CD14-positive monocyte (primary cell): ENCODE measurements at regions not wholly inside any gene's neighbourhood (a gene's known extent, or its start where the extent isn't known, plus 50 kb on each side); places are given as distances from the start of the nearest gene placed in this dataset.

Experiments used
- DNase-seq, 3 donors: peaks; one replicate each; pipeline ENCODE4 v3.0.0-alpha.2; 2011 to 2022
- H2AFZ ChIP-seq: 2 replicates; pipeline ENCODE4 v1.6.0; 2012; ENCODE audit warnings: mild to moderate bottlenecking, low read depth, low read length, inconsistent platforms; ENCODE audit not compliant: insufficient read depth, poor library complexity, severe bottlenecking
- H3K27ac ChIP-seq, 2 donors: 1 replicate in 1 of 2; 2 replicates in 1 of 2; pipeline ENCODE4 v1.5.1; 2012 to 2013; ENCODE audit warnings: low read length in 2 of 2, control low read depth in 1 of 2, inconsistent platforms in 1 of 2, low read depth in 1 of 2, mild to moderate bottlenecking in 1 of 2
- H3K27me3 ChIP-seq, 2 donors: one replicate each; pipeline versions ENCODE4 v1.6.0 to v1.6.1; 2011 to 2013; ENCODE audit warnings: low read length in 2 of 2; ENCODE audit not compliant: control insufficient read depth in 2 of 2, insufficient read depth in 2 of 2
- H3K36me3 ChIP-seq, 2 donors: replicated peaks in 1 of 2; 1 replicate in 1 of 2; 2 replicates in 1 of 2; pipeline versions ENCODE4 v1.5.1 to v1.6.1; 2012 to 2013; ENCODE audit warnings: low read length in 2 of 2, control low read depth in 1 of 2, inconsistent platforms in 1 of 2, mild to moderate bottlenecking in 1 of 2; ENCODE audit not compliant: insufficient read depth in 2 of 2, control insufficient read depth in 1 of 2
- H3K4me1 ChIP-seq, 2 donors: 1 replicate in 1 of 2; 2 replicates in 1 of 2; pipeline versions ENCODE4 v1.5.1 to v1.6.1; 2012 to 2013; ENCODE audit warnings: low read length in 2 of 2, control low read depth in 1 of 2, inconsistent platforms in 1 of 2, mild to moderate bottlenecking in 1 of 2, moderate library complexity in 1 of 2; ENCODE audit not compliant: insufficient read depth in 2 of 2, control insufficient read depth in 1 of 2
- H3K4me2 ChIP-seq: replicated peaks from 2 replicates; pipeline ENCODE3; 2012; ENCODE audit warnings: low read length, moderate library complexity, mild to moderate bottlenecking; ENCODE audit not compliant: poor library complexity, severe bottlenecking; ENCODE audit errors: extremely low read depth
- H3K4me3 ChIP-seq, 3 experiments: fragments of 200-600 bp in 1 of 3; sonication (generic) in 1 of 3; replicated peaks in 1 of 3; 1 replicate in 2 of 3; 2 replicates in 1 of 3; pipeline ENCODE4 v1.5.1; 2011 to 2013; ENCODE audit warnings: low read length in 3 of 3, mild to moderate bottlenecking in 3 of 3, control low read depth in 2 of 3, low read depth in 2 of 3, inconsistent platforms in 1 of 3, moderate library complexity in 1 of 3
- H3K79me2 ChIP-seq: 2 replicates; pipeline ENCODE4 v1.6.0; 2012; ENCODE audit warnings: mild to moderate bottlenecking, control low read depth, inconsistent platforms, low read length, moderate library complexity; ENCODE audit not compliant: insufficient read depth
- H3K9ac ChIP-seq: 2 replicates; pipeline ENCODE4 v1.6.0; 2017; ENCODE audit warnings: low read length, mild to moderate bottlenecking; ENCODE audit not compliant: insufficient read depth, poor library complexity, severe bottlenecking
- H3K9me3 ChIP-seq, 2 donors: replicated peaks in 1 of 2; 1 replicate in 1 of 2; 2 replicates in 1 of 2; pipeline versions ENCODE4 v1.5.1 to v1.6.1; 2012 to 2013; ENCODE audit warnings: low read length in 2 of 2, control low read depth in 1 of 2; ENCODE audit not compliant: control insufficient read depth in 1 of 2, insufficient read depth in 1 of 2
- H4K20me1 ChIP-seq: 2 replicates; pipeline ENCODE4 v1.6.0; 2012; ENCODE audit warnings: mild to moderate bottlenecking, low read length, control low read depth, moderate library complexity; ENCODE audit not compliant: insufficient read depth
- H3K27ac Mint-ChIP-seq, 7 donors: one replicate each; pipeline ENCODE4 v1.8.0; 2020; ENCODE audit warnings: mild to moderate bottlenecking in 7 of 7, mixed read lengths in 7 of 7, moderate library complexity in 6 of 7, inconsistent platforms in 2 of 7
- H3K27me3 Mint-ChIP-seq, 3 donors: one replicate each; pipeline ENCODE4 v1.8.0; 2021 to 2022; ENCODE audit warnings: low read depth in 3 of 3, mild to moderate bottlenecking in 3 of 3, mixed read lengths in 3 of 3, moderate library complexity in 3 of 3, inconsistent platforms in 1 of 3
- H3K36me3 Mint-ChIP-seq, 2 donors: one replicate each; pipeline ENCODE4 v1.8.0; 2020; ENCODE audit warnings: mixed read lengths in 2 of 2, inconsistent platforms in 1 of 2, mild to moderate bottlenecking in 1 of 2
- H3K4me1 Mint-ChIP-seq: one replicate; pipeline ENCODE4 v1.8.0; 2020; ENCODE audit warnings: mild to moderate bottlenecking, mixed read lengths
- H3K4me3 Mint-ChIP-seq, 2 donors: one replicate each; pipeline ENCODE4 v1.8.0; 2020; ENCODE audit warnings: mild to moderate bottlenecking in 2 of 2, mixed read lengths in 2 of 2, moderate library complexity in 1 of 2
- H3K9me3 Mint-ChIP-seq, 7 donors: one replicate each; pipeline ENCODE4 v1.8.0; 2020 to 2022; ENCODE audit warnings: mixed read lengths in 7 of 7, mild to moderate bottlenecking in 6 of 7, moderate library complexity in 6 of 7, inconsistent platforms in 2 of 7
- CTCF ChIP-seq: fragments of 200-600 bp; IDR thresholded peaks from one replicate; pipeline ENCODE4 v1.8.0; 2022; ENCODE audit warnings: antibody characterized with exemption, mild to moderate bottlenecking
- WGBS: methylation state at CpG from one replicate; pipeline ENCODE4 v1.1.5; 2013; ENCODE audit warnings: missing lambda C conversion rate; ENCODE audit not compliant: insufficient coverage; 5-methylcytosine and 5-hydroxymethylcytosine counted together
- intact Hi-C, 2 donors: fragments of 100-400 bp; cut with micrococcal nuclease; formaldehyde crosslinking; loops; one replicate each; pipeline versions ENCODE4 v1.15.0 to v1.15.1; 2023

GRCh38 chr3:182183716-182184430 lies 472.1 kb downstream of the SOX2 start:
- no peak overlapping the region for H3K4me3 Mint-ChIP-seq
- H3K9me3 Mint-ChIP-seq: peaks cover 0 to 3% (median 1%) of the 10 kb centered on the region in 7 donors
- H3K4me1 Mint-ChIP-seq: no peaks in the 10 kb centered on the region
- intact Hi-C loops: no loop called here
- Histone ChIP-seq H3K9ac (no peak overlapping the region), H3K79me2 (no peaks in the 10 kb centered on the region), H3K4me2 (no peak overlapping the region), H3K36me3 (no peaks in the 10 kb centered on the region), H3K9me3 (no peaks in the 10 kb centered on the region), H3K27ac (no peak overlapping the region), H2AFZ (no peak overlapping the region), H3K4me1 (no peaks in the 10 kb centered on the region), H3K4me3 (no peak overlapping the region), H3K27me3 (no peaks in the 10 kb centered on the region), H4K20me1 (no peaks in the 10 kb centered on the region)
- 89% methylated on average over 3 of the region's 6 CpGs for WGBS
- no peak overlapping the region for H3K27ac Mint-ChIP-seq
- no peak for TF ChIP-seq CTCF
- no peaks in the 10 kb centered on the region for H3K27me3 Mint-ChIP-seq
- H3K36me3 Mint-ChIP-seq: no peaks in the 10 kb centered on the region
- no peak for DNase-seq

GRCh38 chr3:182185313-182185712 lies 473.6 kb downstream of the SOX2 start:
- H3K27me3 Mint-ChIP-seq: no peaks in the 10 kb centered on the region
- Histone ChIP-seq H3K4me1 (no peaks in the 10 kb centered on the region), H2AFZ (no peak overlapping the region), H3K9ac (no peak overlapping the region), H3K36me3 (no peaks in the 10 kb centered on the region), H3K79me2 (no peaks in the 10 kb centered on the region), H3K27me3 (no peaks in the 10 kb centered on the region), H3K4me2 (no peak overlapping the region), H3K9me3 (no peaks in the 10 kb centered on the region), H3K27ac (no peak overlapping the region), H4K20me1 (no peaks in the 10 kb centered on the region), H3K4me3 (no peak overlapping the region)
- DNase-seq: no peak
- no peaks in the 10 kb centered on the region for H3K36me3 Mint-ChIP-seq
- TF ChIP-seq CTCF: no peak
- no peaks in the 10 kb centered on the region for H3K4me1 Mint-ChIP-seq
- intact Hi-C loops: no loop called here
- peaks cover 0 to 3% (median 1%) of the 10 kb centered on the region in 7 donors for H3K9me3 Mint-ChIP-seq
- no CpG with 5 or more reads among the region's 1 CpG for WGBS
- H3K4me3 Mint-ChIP-seq: no peak overlapping the region
- H3K27ac Mint-ChIP-seq: no peak overlapping the region
